HG02884 (cell line): ENCODE measurements at regions not wholly inside any gene's neighbourhood (a gene's known extent, or its start where the extent isn't known, plus 50 kb on each side); places are given as distances from the start of the nearest gene placed in this dataset.

Source experiments
- ATAC-seq: cut with Tn5 transposase; IDR thresholded peaks from one replicate; pipeline ENCODE4 v1.9.1; 2021; ENCODE audit warnings: mild to moderate bottlenecking, moderate library complexity; ENCODE audit not compliant: unreplicated experiment

DNA sequence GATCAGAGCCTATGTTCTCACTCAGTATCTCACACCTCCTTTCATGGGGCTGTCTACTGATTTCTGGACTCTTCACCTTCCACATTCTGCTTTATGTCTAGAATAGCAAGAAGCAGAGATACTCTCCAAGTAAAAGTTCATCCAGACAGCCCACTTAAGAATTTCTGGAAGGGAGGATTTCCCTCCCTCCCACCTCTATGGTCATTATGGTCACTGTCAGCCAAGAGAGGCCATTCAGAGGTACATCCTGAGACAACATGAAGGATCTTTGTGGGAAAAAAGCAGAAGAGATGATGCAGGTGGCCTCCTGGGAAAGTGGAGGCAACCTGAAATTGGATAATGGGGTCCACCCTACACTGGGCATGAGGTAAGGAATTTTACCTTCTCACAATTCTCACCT, 179.5 kb upstream of the ZNF462 start:
- no peak for ATAC-seq

DNA sequence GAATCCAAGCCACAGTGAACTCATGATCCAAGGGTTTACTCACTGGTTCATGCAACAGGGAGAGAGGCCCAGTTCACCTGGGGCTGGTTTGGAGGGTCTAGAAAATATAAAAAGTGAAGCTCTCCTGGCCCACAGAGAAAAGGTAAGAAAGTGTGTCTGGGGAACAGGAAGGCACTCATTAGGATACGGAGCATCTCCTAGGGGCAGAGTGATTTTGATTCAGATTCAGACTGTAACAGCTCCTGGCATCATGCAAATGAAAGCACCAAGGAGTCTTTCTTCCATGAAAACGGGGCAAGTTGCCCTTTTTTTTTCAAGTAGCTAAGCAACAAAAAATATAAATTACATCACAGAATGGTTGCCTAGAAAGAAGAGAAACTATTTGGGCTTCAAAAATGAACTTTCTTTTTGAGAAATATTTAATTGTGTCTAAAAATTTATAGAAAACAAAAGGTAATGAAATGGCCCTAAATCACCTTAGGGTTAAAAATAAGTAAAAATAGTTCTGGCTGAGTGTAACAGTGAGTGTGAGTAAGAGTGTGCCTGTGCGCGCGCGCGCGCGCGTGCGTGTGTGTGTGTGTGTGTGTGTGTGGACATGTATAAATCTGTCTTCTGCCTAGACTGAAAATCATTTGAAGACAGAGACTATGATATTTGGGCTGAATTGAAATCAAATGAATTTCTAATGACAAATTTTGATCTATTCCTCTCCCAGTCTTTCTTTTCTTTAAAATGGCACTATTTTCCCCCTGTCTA, 177.8 kb upstream of the ZNF462 start:
- ATAC-seq, result no peak

DNA sequence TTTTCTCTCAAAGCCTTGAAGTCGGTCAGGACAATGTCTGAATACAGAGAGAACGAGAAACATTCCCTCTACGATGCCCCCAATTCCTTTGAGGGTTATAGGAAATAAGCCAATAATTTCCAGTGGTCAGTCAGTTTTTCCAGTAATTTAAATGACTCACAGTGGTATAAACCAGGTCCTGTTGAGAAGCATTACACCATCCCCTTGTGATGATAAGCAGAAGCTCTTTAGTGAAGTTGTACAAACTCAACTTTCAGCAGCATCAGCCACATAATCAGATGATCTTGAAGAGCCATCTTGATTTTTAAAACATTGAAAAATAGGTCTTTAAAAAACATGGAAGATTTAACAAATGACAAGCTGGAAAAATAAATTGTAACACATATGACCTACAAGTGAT, 173.9 kb upstream of the ZNF462 start:
- no peak for ATAC-seq

DNA sequence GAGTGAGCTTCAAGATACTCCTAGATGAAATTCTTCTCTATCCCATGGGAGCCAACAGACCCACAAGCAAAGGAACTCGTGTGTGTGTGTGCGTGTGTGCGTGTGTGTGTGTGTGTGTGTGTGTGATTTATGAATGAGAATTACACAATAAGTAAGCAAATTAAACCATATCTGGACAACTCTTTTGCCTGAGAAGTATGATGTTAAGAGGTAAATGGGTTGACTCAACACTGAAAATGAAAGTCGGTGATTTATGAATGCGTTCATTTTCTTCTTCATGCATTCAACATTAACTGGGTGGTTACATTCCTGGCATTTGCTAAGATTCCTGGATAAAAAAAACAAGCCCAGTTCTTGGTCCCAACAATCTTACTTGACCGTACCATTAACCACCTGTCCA, 171.3 kb upstream of the ZNF462 start:
- no peak for ATAC-seq

DNA sequence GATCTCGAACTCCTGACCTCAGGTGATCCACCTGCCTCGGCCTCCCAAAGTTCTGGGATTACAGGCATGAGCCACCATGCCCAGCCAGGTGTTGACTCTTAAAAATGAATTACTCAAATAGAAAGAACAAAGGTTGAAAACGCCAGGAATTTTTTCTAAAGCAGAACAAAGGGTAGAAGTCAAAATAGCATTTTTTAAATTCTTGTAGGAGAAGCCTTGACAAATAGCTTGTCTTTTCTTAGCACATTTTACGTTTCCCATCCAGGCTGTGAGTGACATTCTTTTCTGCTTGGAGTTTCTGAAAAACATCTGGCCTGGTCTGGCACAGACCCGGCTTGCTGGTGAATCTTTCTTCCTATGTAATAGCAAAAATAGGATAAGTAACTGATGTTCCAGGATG, 169.4 kb upstream of the ZNF462 start:
- no peak for ATAC-seq

DNA sequence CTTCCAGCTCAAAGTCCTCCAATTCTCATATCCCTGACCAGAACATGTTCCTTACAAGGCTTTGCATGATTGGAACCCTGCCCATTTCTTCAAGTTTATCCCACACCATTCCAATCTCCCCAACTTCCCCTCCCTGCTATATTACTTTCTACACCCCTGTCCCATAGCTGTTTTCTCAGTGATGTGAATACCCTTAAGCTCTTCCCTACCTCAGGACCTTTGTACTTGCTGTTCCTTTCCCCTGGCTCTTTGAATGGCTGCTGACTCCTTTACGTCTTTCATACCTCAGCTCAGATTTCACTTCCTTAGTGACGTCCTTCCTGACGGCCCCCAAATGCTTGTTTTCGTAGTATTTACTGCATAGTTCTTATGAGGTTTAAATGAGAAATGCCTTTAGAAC, 166.2 kb upstream of the ZNF462 start:
- ATAC-seq, result no peak

DNA sequence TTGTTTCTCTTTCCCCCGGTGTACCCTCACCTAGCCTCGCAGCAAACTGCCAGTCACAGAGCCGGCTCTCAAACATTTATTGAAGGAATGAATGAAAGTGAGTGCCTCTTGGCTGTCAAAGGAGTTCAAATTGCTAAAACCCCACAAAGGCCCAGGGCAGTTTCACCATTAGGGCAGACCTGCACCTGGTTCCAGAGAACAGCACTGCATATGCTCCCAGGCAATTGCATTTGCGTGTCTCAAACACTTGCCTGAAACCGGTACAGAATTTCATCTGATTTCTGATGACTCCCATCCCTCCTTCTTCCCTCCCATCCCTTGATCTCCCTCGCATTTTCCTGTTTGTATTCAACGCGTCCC, 165.6 kb upstream of the ZNF462 start:
- ATAC-seq, result no peak

DNA sequence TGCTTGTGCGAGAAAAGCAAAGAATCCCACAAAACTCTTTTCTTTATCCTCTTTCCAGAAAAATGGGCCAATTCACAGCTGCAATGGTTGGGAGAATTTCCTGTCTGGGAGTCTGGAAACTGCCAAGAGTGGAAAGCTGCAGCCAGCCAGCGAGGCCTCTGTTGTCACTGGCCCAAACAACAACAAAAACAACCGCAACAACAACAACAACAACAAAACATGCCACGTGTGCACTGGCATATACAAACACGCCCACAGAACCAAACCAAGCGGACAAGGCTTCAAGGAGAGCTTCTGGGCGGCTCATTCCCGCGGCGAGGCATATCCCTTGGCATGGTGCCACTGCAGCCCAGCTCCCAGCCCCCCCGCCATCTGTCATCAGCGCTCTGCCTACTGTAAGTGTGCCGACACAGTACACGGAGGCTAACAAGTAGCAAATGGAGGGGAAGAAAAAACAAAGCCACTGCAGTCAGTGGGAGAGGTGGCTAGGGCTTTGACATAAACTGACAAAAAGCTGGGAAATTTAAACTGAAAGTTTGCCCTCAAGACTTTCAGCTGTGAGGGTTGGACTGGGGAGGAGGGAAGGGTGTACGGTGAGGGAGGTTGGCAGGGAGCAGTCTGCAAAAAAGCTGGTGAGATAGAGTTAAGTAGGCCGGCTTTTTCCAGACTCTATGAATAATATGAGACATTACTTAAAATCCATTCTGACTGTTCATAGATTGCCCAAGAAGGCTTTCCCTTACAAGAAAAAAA, 165.0 kb upstream of the ZNF462 start:
- no peak for ATAC-seq

DNA sequence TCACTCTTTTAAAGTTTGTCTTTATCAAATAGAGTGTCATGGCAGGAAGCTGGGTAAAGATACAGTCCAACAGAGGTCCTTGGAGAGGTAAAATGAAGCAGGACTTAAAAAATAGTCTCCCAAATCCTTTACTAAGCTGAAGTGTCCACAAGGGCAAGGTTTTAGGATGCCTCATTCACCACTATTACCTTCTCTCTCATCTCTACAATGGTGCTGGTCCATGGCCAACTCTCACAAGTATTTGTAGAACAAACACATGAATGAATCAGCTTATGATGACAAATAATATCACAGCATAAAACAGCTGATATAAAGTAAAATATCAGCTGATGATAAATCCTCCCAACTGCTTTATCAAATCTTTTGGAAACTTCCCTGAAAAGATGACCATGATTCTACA, 162.3 kb upstream of the ZNF462 start:
- no peak for ATAC-seq

DNA sequence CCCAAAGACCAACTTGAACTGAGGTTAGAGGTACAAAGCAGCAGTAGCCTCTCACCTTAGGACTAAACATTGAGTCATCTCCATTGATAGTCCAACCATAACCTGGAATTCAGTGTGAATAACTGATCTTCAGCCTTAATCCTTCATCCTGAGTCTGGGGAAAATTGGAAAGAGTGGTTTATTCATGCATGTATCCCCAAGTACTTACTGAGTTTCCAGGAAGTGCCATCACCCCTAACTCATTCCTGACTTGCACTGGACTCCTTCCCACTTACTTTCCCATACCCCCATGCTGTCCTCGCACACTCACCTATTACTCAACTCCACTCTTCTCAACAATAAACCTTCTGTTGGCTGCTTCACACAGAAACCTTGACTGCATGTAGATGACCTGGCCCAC, 161.4 kb upstream of the ZNF462 start:
- no peak for ATAC-seq

DNA sequence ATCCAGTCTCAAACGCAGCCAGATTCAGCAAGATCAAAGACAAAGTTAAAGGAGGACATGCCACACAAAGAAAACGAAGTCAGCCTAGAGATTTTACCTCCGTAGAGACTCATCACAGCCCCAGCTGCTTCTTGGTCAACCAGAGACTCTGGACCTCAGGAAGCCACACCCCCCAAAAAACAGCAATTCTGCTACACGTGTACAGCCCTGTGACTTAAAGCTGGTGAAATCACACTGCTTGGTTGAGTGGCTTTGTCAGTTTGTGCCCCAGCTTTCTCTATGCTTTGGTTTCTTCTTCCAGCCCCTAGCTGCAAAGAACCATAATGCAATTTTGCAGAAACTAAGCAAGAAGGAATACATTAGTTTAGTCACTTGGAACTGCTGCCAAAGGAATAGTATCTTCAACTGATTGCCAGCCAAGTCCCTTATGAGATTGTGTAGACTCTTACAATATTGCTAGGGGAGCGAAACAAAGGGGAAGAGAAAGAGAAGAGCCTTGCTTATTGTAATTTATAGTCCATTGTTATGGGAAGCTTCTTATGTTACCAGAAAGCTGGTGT, 158.8 kb upstream of the ZNF462 start:
- no peak for ATAC-seq

DNA sequence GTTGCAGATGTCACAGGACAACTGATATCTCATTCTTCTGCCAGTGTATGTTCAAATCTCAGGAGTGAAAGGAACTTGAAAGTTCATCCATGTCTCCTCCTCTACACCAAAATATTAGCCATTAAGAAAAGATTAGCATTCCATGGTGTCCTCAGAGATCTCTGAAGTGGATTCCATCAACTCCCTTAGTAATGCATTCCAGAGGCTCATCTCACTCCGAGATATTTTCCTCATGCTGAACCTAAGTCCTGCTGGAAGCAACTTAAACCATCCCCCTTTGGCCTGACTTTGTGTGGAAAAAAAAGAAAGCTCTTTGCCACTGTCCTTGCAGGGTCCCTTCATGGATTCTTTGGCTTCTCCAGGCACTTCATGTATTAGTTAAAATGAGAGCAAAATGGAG, 155.7 kb upstream of the ZNF462 start:
- no peak for ATAC-seq

DNA sequence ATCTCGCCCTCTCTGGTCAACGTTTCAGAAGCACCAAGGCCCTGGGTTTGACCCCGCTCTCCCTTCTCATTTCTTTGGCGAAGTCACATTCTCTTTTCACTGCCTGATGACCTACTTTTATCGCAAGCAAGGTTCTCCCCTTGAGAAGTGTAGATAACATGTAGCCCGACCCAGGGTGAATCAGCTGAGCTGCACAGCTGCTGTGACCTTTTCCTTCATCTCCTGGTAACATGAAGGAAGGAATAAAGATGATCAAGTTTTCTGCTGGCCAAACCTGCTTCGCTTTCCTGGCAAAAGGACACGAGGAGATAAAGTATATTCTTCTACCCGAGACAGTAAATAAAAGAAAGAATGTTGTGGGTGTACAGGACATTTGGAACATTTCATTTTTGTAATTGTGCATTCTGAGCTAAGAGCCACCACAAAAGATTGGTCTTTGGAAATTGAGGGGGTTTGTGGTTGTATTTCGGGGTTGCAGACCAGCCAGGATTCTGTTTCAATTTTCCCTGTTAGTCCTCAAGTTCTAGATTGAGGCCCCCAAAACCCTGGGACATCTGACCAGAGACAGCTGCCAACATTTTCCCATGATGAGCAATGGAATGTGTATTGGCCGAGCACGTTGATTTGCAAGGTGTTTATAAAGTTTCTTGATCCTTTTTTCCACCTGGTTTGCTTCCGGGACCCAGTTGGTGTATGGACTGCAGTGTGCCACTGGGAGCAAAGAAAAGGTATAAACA, 155.1 kb upstream of the ZNF462 start:
- ATAC-seq, result no peak

DNA sequence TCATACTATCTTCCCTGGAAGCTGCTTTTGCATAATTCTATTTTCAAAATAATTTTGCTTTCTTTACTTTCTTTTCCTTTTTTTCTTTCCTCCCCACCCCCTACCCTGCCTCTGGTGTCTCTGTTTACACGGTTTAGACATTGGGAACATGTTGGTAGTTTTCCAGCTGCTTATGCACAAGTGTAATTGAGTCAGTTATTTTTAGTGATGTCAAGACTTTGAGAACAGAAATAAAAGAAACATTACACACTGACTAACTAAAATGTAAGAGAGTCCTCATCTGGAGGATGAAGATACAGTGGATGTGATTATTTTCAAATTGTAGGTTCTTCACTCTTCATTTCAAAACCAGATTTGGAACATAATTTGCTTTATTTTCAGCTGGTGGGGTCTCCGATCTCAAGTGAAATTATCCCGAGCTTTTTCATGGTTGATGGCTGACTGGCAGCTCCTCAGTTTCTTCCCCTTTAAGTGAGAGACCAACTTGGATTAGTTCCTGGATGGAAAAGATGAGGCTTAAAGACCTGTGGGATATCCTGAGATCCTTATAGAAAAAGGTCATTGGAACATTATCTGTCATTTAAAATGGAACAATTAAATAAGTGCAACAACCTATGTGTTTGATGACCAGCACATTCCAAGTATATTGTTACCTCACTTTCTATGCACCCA, 154.4 kb upstream of the ZNF462 start:
- ATAC-seq, result no peak

DNA sequence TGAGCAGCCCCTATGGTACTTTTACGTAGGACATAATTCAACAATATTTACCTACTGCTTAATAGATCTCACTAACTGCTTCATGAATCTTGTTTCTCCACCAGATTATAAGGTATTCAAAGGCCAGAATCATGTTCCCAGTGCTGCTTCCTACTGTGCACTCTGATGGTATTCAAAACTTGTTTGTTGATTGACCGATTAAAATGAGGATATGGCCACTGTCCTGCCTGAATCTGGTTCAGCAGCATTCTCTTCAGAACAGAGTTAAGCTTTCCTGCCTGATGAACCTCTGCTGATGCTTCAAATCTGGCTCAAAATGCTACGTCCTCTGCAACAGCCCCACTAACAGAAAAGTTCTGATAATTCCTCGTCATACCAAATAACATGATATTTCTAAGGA, 150.7 kb upstream of the ZNF462 start:
- ATAC-seq, result no peak

DNA sequence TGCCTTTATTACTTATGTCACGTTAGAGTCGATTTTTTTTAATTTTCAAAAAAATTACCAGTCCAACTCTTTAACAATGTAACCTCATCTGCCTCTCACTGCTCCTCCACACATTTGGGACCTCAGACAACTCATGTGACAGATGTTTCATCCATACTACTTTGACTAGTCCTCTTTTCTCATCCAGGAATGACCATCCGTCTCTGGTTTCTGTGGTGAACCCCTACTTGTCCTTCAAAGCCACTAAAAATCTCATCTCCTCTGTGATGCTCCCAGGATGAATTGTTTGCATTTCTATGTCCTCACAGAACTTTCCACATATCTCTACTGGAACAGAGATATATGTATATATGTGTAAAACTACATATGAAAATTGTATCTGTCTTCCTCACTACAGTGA, 149.8 kb upstream of the ZNF462 start:
- no peak for ATAC-seq

DNA sequence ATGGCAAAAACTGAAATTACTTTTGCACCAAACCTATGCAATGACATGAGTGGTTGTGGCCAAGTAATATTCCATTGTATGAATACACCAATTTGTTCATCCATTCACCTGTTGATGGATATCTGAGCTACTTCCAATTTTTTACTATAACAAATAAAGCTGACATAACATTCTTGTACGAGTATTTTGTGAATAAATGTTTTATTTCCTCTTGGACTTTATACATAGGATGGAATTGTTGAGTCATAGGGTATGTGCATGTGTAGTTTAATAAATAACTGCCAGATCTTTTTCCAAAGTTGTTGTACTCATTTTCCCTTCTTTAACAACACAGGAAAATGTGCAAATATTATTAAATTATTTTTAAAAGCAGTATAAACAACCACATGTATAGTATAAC, 146.1 kb upstream of the ZNF462 start:
- no peak for ATAC-seq

DNA sequence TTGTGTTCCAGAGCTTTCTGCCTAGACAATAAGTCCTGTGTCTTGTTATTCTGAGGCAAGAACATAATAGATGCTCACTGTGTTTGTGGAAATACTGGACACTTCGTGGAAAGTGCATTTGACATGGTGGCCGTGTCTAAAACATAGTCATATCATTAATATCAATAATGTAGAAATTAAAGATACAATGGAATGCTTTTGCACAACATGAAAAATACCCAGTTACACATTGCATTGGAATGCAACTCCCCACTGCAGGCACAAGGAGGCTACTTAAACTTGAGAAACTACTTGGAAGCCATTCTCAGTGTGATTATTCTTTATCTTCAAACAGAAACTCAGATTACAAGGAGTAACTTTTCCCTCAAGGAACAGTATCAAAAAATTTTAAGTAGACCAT, 145.3 kb upstream of the ZNF462 start:
- ATAC-seq, result no peak

DNA sequence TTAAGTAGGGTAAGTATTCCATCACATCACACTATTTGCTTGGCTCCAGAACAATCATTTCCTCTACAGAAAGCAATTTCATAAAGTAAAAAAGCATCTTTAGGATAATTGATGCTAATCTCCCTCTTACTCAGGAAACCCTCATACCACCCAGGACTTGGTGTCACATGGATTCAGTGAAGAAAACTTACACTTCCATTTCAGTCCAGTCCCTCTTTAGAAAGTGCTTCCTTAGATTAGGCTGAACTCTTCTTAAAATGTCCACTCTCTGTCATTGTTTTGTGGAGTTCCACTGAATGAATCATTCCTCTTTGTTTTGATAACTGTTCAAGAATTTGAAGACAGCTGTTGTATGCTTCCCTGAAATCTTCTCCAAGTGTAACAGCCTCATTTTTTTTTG, 144.0 kb upstream of the ZNF462 start:
- no peak for ATAC-seq

DNA sequence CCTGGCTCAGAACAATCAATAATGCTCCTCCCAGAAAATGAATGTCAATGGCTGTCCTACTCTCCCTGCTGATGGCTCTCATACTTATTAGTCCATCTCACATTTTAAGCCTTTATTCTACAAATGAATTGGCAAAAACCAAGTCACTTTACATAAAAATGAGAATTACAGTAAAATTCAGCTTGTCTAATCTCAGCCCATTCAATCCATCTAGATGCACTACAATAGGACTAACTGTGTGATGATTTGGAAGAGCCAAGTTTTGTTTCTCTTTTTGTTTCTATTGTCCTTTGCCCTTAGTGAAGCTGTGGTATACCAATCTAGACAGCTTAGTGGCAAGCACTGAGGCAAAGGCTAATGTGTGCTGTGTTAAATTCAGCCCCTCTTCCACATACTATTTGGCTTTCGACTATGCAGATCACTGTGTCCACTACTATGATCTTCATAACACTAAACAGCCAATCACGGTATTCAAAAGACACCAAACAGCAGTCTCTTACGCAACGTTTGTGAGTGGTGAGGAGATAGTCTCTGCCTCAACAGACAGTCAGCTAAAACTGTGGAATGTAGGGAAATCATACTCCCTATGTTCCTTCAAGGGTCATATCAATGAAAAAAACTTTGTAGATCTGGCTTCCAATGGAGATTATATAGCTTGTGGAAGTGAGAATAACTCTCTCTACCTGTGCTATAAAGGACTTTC, 140.8 kb upstream of the ZNF462 start:
- ATAC-seq, result no peak

DNA sequence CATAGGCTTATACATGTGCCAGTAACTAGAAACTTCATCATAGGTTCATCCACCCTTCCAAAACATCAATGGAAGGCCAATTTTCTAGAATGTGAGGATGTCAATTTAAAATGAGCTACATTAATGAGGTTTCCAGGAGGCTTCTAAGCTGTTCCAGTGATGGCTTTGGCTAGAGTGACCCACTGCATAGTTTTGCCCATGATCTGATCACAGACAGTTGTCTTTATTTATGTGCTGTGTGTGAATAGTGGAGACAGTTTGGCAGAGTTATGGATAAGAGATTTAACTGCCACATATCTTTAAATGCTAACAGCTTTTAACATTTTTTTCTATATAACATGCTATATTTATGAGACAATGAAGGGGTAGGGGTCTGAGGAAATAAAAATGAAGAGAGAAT, 139.0 kb upstream of the ZNF462 start:
- no peak for ATAC-seq
